Prostate gland (tissue), 2 donors: ENCODE measurements at regions not wholly inside any gene's neighbourhood (a gene's known extent, or its start where the extent isn't known, plus 50 kb on each side); places are given as distances from the start of the nearest gene placed in this dataset.

ENCODE experiments used
- POLR2A ChIP-seq: fragments of 450-650 bp; IDR thresholded peaks from one replicate; pipeline ENCODE4 v1.6.1; 2016; ENCODE audit warnings: antibody characterized with exemption, mild to moderate bottlenecking
- POLR2AphosphoS5 ChIP-seq: sonication (generic); formaldehyde crosslinking; IDR thresholded peaks from one replicate; pipeline ENCODE4 v1.6.1; 2017; ENCODE audit warnings: antibody characterized with exemption
- TF ChIP-seq, protein P1 (sequence below), 4 experiments: fragments of 200-600 bp in 2 of 4; fragments of 450-650 bp in 2 of 4; sonication (generic) in 2 of 4; IDR thresholded peaks; 1 replicate in 3 of 4; 2 replicates in 1 of 4; pipeline ENCODE4 v1.5.1; 2016 to 2019; ENCODE audit warnings: antibody characterized with exemption in 4 of 4, mild to moderate bottlenecking in 2 of 4, moderate library complexity in 2 of 4

DNA sequence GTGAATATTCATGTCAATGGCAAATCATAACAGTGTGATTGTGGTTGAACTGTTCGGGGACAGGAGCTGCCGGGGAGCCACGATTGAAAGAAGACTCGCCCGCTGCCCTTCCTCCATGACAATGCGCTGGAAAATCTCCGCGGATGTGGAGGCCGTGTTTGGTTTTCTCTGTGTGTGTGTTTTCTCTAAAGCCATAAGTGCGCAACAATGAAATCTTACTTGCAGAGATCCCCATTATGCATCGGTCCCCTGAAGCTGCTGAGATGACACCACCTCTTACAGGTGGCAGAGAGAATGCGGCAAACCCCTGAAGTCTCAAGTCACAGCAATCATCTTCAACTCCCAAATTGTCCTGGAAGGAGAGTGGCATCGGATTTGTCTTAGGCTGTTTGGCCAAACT, 442.3 kb upstream of the MKI67 start:
- TF ChIP-seq, protein P1, sequence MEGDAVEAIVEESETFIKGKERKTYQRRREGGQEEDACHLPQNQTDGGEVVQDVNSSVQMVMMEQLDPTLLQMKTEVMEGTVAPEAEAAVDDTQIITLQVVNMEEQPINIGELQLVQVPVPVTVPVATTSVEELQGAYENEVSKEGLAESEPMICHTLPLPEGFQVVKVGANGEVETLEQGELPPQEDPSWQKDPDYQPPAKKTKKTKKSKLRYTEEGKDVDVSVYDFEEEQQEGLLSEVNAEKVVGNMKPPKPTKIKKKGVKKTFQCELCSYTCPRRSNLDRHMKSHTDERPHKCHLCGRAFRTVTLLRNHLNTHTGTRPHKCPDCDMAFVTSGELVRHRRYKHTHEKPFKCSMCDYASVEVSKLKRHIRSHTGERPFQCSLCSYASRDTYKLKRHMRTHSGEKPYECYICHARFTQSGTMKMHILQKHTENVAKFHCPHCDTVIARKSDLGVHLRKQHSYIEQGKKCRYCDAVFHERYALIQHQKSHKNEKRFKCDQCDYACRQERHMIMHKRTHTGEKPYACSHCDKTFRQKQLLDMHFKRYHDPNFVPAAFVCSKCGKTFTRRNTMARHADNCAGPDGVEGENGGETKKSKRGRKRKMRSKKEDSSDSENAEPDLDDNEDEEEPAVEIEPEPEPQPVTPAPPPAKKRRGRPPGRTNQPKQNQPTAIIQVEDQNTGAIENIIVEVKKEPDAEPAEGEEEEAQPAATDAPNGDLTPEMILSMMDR (IDR thresholded peaks at IDR 0.05): no peak
- TF ChIP-seq POLR2A: no peak
- TF ChIP-seq POLR2AphosphoS5: no peak
